GM21423 (cell line): ENCODE measurements at regions not wholly inside any gene's neighbourhood (a gene's known extent, or its start where the extent isn't known, plus 50 kb on each side); places are given as distances from the start of the nearest gene placed in this dataset.
A peak's percentile ranks its signal among the peaks of the same experiment; 100 is the strongest.

Source experiments
- ATAC-seq: cut with Tn5 transposase; IDR thresholded peaks from one replicate; pipeline ENCODE4 v1.9.1; 2021; ENCODE audit warnings: mild to moderate bottlenecking, moderate library complexity; ENCODE audit not compliant: unreplicated experiment

DNA sequence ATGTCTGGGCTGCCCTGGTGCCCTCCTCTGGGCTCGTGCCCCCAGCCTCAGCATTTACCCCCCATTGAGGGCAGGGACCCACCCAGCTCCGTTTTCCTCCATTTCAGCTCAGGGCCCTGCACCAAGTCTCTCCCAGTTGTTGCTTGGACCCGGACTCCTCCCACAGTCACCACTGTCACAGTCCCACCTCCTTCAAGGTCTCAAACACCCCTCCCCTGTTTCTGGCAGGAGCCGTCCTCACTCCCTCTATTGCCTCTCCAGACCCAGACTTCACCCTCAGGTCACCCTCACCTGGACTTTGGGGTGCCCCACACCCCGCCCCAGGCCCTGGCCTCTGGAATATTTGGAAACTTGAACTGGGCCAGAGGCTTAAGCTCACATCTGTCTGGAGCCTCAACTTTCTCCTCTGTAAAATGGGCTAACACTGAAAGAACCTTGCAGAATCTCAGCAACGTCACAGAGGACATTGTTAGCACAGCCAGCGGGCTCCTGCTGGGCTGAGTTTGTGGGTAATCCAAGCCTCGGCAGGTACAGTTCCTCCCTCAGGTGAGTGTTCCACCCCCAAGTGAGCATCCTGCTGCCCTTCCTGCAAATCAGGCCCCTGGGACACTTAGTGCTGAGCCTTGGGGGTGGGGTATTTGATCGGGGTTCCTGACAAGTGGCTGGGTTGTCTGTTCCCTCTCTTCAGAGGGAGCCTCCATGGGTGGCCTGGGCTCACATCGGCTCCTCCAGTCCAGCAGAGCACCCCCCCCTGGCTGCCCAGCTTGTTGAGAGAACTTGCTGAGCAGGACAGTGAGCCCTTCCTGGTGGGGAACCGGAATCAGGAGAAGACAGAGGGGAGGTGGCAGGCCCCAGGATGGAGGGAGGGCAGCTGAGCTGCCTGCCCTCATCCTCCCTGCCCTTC is 130.1 kb downstream of the C9orf50 start:
- ATAC-seq = no peak

DNA sequence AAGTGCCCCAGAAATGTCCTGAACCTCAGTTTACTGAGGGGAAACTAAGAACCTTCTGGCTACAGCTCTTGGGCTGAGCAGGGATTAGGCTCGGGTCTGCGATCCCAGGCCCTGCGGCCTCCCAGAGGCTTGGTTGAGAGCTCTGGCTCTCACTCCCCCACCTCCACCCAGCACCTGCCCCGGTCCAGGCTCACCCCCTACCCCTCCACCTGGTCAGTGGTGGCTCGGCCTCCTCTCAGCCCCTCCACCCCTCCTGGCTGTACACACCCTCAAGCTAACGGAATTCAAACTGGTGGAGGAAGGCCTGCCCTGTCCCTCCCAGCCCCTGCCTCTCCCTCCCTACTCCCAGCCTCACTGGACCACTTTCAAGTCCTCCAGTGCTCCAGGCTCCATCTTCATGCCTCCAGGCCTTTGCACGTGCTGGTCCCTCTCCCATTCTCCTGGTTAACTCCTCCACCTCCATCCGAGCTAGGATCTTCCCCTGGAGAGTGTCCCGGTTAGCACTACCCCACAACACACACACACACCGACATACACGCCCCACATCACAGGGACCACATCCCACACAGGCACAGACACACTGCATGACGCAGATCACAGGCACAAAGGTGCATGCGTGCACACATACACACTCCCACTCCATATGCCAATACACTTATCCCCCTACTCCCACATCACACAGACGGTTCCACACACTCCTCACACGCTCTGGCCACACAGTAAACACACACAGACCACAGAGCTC is 130.9 kb downstream of the C9orf50 start:
- no peak for ATAC-seq

DNA sequence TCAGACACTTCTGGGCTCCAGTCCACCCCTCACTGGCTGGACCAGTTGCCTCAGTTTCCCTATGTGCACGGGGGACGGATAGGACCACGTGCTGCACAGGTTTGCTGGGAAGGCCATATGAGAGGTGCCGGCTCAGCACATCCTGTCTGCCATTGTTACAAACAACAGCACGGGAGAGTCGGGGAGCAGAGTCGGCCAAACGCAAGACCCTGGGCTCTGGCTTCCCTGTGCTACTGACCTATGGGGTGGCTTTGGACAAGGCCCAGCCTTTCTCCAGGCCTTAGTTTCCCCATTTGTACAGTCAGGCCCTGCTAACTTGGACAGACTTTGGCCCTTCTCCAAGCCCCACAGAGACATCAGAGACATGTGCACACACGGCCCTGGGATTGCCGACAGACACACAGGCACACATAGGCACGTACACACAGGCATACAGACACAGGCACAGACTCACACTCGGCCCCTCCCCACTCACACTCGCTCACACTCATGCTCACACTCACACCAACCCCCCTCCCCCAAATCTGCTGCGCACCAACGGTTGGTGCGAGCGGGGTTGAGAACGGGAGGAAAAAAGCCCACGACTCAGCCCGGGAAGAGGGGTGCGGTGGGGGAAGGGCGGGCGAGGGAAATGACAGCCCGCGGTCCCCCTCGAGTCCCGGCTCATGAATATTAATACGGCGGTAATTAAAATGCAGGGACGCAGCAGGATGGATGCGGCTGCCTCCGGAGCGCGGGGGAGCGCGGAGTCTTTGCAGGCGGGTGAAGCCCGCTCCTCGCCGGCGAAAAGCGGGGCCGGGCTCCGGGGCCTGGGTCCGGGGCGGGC is 133.0 kb downstream of the C9orf50 start:
- ATAC-seq = peak; percentile 5

DNA sequence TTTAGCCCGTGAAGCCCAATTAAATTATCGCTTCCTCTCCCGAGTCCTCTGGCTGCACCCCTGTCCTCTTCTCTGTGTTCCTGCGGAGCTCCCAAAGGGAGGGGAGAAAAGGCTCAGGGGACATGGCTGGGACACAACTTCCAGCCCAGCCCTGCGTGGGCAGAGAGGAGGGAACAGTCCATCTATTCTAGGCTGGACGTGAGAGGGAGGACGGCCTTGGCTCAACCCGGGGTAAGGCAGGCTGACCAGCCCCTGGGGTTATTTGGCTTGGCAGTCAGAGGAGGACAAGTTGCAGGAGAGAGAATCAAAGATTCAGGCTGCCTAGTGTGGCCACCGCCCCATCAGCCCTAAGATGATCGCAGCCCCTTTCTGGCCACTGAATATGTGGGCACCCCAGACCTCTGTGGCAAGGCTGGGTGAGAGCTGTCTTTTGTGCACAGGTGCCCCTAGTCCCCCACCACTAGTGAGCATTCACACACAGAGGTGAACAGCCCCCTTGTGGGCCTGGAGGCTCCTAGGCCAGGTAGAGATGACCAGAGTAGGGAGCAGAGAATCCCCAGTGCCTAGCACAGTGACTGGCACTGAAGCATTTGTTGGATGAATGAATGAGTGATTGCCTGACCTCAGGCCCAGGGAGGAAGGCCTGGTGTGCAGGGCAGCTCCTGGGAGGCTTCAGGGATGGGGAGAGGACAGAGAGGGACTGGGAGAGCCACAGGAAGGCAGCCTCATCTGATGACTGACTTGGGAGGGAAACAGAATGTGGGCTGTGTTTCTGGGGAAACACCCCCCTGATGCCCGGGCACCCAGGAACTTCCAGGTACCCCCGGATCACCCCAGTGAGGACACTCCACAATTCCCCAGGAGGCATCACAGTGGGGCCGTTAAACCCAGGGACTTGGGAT is 133.9 kb downstream of the C9orf50 start:
- no peak for ATAC-seq

DNA sequence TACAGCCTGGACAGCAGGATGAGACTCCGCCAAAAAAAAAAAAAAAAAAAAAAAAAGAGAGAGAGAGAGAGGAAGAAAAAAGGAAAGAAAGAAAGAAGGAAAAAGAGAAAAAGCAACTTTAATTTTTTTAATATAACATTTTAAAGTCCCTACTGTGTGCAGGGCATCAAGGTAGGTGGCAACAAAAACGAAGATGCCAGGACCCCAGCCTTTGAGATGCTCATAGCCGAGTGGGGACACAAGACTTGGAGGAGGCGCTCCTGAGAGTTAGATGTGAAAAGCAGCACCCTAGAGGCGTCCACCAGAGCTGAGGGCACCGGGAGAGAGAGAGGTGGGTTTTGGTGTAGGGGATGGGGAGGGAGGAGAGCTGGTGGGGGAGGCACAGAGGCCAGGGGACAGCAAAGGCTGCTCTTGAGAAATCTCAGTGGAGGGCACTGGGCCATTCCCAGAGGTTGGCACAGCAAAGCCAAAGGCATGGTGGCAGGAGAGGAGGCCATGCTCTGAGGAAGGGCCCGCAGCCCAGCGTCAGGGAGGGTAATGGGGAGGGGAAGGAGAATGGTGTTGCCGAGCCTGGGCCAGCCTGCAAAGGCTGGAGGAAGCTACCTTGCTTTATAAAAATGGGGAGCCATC is 135.6 kb downstream of the C9orf50 start:
- no peak for ATAC-seq

DNA sequence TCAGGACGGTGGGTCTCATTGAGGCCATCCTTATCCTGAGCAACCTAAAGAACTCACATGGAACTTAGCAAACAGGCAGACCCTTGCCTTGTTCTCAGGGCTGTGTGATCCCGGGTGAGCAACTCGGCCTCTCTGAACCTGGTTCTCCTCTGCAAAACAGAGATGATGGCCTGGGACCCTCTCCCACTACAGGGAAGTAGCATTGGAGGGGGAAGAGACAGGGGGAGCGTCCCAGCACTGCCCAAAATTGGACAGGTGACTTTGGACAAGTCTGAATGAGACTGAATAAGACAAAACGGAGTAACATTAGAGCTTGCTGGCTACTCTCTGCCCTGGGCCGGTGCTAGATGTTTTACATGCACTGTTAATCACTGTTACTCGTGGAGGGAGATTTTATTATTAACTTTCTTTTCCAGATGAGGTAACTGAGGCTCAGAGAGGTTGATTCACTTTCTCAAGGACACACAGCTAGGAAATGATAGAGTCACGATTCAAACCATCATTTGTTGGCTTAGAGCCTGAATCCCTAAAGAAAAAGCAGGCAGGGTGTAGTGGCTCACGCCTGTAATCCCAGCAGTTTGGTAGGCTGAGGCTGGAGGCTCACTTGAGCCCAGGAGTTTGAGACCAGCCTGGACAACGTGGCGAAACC is 136.4 kb downstream of the C9orf50 start:
- ATAC-seq = no peak

DNA sequence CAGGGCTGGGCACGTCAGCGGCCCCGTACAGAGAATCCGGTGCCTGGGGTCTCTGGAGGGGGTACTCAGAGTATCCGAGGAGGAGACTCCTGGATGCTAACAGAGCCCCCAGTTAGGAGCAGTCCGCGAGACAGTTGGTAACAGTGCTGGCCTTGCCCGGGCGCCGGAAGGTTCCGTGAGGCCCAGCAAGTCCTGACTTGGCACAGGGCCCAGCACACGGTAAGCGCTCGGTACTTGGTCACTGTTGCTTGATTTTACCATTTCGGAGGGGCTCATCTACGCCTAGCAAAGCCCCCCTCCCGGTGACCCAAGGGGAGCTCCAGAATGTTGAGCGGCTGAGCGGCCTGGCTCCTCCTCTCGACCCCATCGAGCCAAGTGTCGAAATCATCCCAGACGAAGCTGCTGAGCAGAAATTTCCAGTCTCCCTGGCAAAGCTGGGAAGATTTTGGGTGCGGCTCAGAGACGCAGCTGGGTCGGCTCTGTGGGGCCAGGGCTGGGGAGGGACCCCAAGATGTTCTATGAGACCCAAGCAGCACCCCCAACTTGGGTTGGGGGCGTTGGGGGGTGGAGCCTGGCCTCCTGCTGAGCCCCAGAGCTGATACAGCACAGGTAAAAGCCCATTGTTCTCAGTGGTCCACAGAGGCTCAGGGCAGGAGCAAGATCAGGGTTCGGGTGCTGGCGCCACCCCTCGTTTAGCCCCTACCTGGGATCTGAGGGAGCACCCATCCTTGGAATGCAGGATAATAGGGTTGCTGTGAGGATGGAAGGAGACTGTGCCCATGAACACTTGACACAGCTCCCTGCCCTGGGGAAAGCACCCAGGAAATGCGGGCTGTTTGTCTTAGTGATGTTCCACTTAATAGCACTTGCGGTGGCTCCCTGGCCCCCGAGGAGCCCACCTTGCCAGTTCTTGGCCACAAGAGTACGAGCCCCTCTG is 137.2 kb downstream of the C9orf50 start:
- no peak for ATAC-seq

DNA sequence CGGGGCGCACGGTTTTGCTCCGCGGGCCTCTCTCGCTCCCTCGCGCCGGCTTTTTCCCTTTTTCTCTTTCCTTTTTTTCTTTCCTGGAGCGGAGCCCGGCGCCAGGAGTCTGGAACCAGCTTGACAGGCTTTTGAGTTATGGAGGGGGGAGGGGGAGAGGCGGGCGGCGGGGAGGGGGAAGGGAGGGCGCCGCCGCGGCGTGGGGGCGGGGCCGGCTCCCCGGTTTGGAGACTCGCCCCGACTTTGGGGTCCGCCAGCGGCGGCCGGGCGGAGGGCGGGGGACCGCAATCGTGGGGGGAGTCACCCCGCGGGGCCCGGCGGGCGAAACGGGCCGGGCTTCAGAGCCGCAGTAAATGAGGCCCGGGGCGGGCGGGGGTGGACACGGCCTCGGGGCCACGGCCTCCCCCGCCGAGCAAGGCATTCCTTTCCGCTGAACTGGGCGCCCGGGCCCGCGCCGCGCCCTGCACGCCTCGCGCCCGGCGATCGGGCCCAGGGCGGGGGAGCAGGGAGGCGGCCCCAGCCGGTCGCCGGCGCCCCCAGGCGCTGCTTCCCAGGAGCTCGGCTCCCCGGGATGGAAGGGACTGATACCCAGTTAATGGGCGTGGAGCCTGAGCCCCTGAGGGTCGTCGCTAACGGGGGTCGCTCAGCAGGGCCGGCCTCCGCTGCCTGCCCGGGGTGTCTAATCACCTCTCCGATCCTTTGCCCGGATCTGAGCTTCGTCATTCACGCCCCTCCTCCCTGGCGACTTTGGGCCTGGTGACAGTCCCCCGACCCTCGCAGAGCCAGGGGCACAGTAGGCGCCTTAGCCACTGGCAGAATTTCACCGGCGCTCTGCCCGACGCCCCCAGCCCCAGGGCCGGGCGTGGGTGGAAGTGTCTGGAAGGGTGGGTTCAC is 138.1 kb downstream of the C9orf50 start:
- no peak for ATAC-seq

DNA sequence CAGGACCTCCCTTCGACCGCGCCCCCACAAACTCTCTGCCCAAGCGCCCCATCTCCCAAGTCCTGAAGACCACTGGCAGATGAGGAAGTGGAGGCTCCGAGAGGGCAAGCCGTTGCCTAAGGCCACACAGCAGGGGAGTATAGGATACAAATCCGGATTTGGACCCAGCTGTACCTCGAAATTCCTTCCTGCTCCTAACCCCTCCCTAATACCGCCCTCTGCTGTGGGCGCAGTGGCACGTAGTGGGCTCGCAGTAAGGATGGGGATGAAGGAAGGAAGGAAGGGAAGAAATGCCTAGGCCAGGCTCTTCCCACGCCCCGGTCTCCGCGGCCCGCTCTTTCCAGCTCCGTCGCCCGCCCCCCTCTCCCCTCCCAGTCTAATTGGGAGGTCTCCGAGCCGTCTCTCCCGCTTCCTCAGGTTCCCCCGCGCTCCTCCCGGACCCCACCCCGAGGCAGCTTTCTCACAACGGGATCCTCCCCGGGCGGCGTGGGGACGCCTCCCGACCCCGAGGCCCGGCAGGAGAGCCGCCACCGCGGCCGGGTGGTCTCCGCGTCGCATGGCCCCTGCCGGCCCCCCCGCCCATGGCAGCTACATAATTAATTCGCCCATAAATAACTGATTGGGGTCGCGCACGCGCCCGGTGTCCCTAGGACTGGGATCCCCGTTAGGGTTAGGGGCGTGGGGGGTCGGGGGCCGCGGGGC is 138.9 kb downstream of the C9orf50 start:
- ATAC-seq = no peak

DNA sequence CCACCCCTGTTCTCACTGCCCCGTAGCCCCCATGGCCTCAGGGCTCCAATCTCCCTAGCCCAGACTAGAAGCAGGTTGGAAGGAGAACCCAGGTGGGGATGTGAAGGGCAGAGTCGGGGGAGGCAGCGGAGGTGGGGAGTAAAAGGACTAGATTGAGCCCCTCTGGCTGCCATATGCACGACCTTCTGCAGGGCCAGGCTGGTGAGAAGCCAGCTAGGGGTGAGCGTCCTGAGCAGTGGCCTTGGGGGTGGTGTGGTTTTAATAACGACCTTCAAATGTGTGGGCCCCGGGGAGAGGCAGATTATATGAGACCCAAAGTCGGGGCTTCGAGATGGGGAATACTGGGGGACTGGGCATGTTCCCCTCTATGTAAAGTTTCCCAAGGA is 139.5 kb downstream of the C9orf50 start:
- ATAC-seq = no peak

DNA sequence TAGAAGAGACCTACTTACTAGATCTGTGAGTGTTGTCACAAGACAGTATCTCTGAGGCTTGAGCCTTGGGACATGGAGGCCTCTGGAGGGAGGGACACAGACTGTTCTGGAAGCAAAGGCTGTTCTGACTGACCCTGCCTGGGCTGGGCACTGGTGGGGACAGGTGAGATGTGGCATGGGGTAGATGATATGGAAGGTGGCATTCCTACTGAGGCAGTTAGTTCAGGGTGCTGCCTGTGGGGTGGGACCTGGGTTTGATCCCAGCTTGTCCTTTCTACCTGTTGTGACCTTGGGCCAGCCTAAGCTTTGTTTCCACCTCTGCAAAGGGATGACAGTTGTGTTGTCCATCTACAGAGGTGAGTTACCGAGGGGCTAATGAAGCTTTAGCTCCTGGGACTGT is 140.2 kb downstream of the C9orf50 start:
- ATAC-seq = no peak

DNA sequence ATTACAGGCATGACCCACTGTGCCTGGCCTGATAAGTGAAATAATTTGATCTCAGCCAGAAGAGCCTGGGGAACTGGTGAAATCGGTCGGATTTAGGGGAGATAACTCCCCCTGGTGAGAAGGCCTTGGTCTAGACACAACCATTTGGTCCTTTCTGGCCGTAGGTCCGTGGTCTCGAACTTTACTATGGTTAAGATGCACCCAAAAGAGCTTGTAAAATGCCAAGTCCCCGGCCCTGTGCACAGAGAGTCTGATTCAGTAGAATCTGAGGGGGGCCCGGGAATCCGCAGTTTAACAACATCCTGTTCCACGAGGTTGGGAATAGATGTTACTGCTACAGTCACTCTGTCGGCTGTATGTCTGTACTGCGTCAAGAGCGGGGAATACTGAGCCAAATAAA is 140.7 kb downstream of the C9orf50 start:
- no peak for ATAC-seq

DNA sequence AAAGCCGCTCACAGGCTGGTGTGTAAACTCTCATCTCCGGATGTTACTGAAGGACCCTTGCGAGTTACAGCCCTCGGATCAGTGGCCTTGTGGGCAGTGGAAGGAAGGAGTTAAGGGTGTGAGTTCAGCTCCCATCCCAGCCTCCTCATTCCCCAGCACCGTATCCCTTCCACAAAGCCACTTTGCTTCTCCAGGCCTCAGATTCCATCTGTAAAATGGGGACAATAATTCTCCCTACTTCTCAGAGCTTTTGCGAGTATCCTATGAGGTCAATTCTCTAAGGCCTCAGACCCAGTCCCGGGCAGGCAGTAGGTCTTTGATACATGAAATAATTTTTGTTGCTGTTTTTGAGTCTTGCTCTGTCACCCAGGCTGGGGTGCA is 141.3 kb downstream of the C9orf50 start:
- no peak for ATAC-seq

DNA sequence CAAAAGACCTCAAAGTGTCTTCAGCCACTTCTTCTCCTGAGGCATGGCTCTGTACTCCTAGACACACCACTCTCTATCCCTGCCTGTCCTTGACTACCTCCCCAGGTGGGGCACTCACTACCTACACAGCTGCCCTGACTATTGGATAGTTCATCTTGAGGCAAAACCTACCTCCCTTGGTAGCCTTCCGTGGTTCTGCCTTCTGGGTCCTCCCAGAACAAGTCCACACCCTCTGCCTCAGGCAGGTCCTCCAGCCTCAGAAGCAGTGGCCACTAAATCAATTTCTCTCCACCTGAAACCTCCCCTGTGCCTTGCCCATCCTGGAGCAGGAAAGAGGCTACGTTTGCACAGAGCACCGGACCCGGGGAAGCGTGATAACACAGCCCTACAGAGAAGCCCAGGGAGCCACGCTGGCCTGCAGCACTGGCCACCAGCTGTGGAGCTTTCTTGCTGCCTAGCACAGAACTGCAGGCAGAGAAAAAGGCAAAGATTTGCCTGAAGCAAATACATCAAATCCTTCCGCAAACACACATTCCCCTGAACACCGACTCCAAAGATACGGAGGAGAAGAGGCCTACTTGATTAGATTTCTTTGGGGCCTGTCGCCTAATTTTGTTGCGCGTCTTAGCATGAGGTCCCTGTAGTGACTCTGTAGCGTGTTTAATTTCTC is 141.8 kb downstream of the C9orf50 start:
- ATAC-seq = no peak

DNA sequence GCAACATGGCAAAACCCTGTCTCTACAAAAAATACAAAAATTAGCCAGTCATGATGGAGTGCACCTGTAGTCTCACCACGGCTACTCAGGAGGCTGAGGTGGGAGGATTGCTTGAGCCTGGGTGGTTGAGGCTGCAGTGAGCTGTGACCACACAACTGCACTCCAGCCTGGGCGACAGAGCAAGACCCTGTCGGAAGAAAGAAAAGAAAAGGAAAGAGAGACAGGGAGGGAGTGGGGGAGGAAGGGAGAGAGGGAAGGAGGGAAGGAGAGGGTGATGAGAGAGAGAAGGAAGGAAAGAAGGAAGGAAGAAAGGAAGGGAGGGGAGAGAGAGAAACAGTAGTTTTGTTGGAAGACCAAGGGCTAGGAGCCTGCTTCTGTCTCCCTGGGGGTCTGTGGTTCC is 142.4 kb downstream of the C9orf50 start:
- no peak for ATAC-seq
